ENCODE measurements at regions not wholly inside any gene's neighbourhood (a gene's known extent, or its start where the extent isn't known, plus 50 kb on each side); places are given as distances from the start of the nearest gene placed in this dataset.

- no peak overlapping the region for H3K4me3 ChIP-seq
- no peak for DNase-seq (ENCODE audit: low spot score in 2 of 2)
Observed at GRCh38 chr18:26757263-26758019, 108.1 kb downstream of the AQP4 start.

GRCh38 chr18:26756556-26756955 is 109.0 kb downstream of the AQP4 start:
- Histone ChIP-seq H3K27ac (no peak overlapping the region), H3K27me3 (no peaks in the 10 kb centered on the region), H3K4me3 (no peak overlapping the region), H3K4me1 (peaks cover 6% of the 10 kb centered on the region), H3K9me3 (no peaks in the 10 kb centered on the region), H3K36me3 (no peaks in the 10 kb centered on the region)
- 84% methylated on average over 2 of the region's 2 CpGs for WGBS
- TF ChIP-seq POLR2AphosphoS5 (IDR thresholded peaks at IDR 0.05) (no peak), EP300 (IDR thresholded peaks at IDR 0.05) (no peak), CTCF (IDR thresholded peaks at IDR 0.05) (no peak), POLR2A (IDR thresholded peaks at IDR 0.05) (no peak)
- DNase-seq (ENCODE audit: low spot score in 2 of 2) = no peak

More at GRCh38 chr18:26757263-26758019, 108.1 kb downstream of the AQP4 start:
- TF ChIP-seq POLR2AphosphoS5 (IDR thresholded peaks at IDR 0.05) (no peak), POLR2A (IDR thresholded peaks at IDR 0.05) (no peak), EP300 (IDR thresholded peaks at IDR 0.05) (no peak), CTCF (IDR thresholded peaks at IDR 0.05) (no peak)
- Histone ChIP-seq H3K27ac (no peak overlapping the region), H3K9me3 (no peaks in the 10 kb centered on the region), H3K36me3 (no peaks in the 10 kb centered on the region), H3K4me1 (peaks cover 6% of the 10 kb centered on the region), H3K27me3 (no peaks in the 10 kb centered on the region)
- WGBS = 26% methylated on average over 4 of the region's 4 CpGs

- no peaks in the 10 kb centered on the region for H3K9me3 ChIP-seq
- H3K27ac ChIP-seq = no peak overlapping the region
- TF ChIP-seq EP300 (IDR thresholded peaks at IDR 0.05) = no peak
- no peak for TF ChIP-seq POLR2AphosphoS5 (IDR thresholded peaks at IDR 0.05)
- TF ChIP-seq CTCF (IDR thresholded peaks at IDR 0.05) = no peak
- TF ChIP-seq POLR2A (IDR thresholded peaks at IDR 0.05) = no peak
- DNase-seq (ENCODE audit: low spot score in 2 of 2) = no peak
- no peaks in the 10 kb centered on the region for H3K36me3 ChIP-seq
- H3K4me1 ChIP-seq = peaks cover 19% of the 10 kb centered on the region
- no peaks in the 10 kb centered on the region for H3K27me3 ChIP-seq
- H3K4me3 ChIP-seq = no peak overlapping the region
- 24% methylated on average over 10 of the region's 10 CpGs for WGBS
Observed at GRCh38 chr18:26746826-26747475, 118.6 kb downstream of the AQP4 start.

- H3K36me3 ChIP-seq = no peaks in the 10 kb centered on the region
- H3K9me3 ChIP-seq = no peaks in the 10 kb centered on the region
- H3K27ac ChIP-seq = no peak overlapping the region
- peaks cover 19% of the 10 kb centered on the region for H3K4me1 ChIP-seq
- H3K4me3 ChIP-seq = no peak overlapping the region
- WGBS = 16% methylated on average over 5 of the region's 5 CpGs
- TF ChIP-seq POLR2A (IDR thresholded peaks at IDR 0.05) = no peak
- TF ChIP-seq CTCF (IDR thresholded peaks at IDR 0.05) = no peak
- TF ChIP-seq EP300 (IDR thresholded peaks at IDR 0.05) = no peak
- no peak for DNase-seq (ENCODE audit: low spot score in 2 of 2)
- H3K27me3 ChIP-seq = no peaks in the 10 kb centered on the region
Observed at GRCh38 chr18:26746398-26746797, 119.1 kb downstream of the AQP4 start.
